ENCODE measurements at regions not wholly inside any gene's neighbourhood (a gene's known extent, or its start where the extent isn't known, plus 50 kb on each side); places are given as distances from the start of the nearest gene placed in this dataset.
A peak's percentile ranks its signal among the peaks of the same experiment; 100 is the strongest.

- DNase-seq, result no peak
Observed at GRCh38 chr18:40692871-40693270, 1262.2 kb upstream of the PIK3C3 start.

- no peak for DNase-seq
Observed at GRCh38 chr18:40690062-40690461, 1265.0 kb upstream of the PIK3C3 start.

- no peak for DNase-seq
Observed at GRCh38 chr18:40687399-40687798, 1267.6 kb upstream of the PIK3C3 start.

GRCh38 chr18:40686836-40687235 is 1268.2 kb upstream of the PIK3C3 start:
- no peak for DNase-seq

GRCh38 chr18:40685219-40685618 is 1269.8 kb upstream of the PIK3C3 start:
- peak; percentile 1 for DNase-seq

- DNase-seq, result no peak
Observed at GRCh38 chr18:40678318-40678717, 1276.7 kb upstream of the PIK3C3 start.

GRCh38 chr18:40676668-40677067 is 1278.4 kb upstream of the PIK3C3 start:
- no peak for DNase-seq

GRCh38 chr18:40673150-40673549 is 1281.9 kb upstream of the PIK3C3 start:
- DNase-seq, result no peak

- DNase-seq, result no peak
Observed at GRCh38 chr18:40672590-40672989, 1282.4 kb upstream of the PIK3C3 start.

- no peak for DNase-seq
Observed at GRCh38 chr18:40670668-40671375, 1284.2 kb upstream of the PIK3C3 start.

GRCh38 chr18:40662898-40663437 is 1292.1 kb upstream of the PIK3C3 start:
- DNase-seq, result no peak

- DNase-seq, result no peak
Observed at GRCh38 chr18:40653682-40654081, 1301.4 kb upstream of the PIK3C3 start.

GRCh38 chr18:40652321-40652720 is 1302.7 kb upstream of the PIK3C3 start:
- DNase-seq, result no peak

- no peak for DNase-seq
Observed at GRCh38 chr18:40651163-40651562, 1303.9 kb upstream of the PIK3C3 start.

GRCh38 chr18:40642692-40643229 is 1312.3 kb upstream of the PIK3C3 start:
- DNase-seq, result no peak

GRCh38 chr18:40631319-40631718 is 1323.7 kb upstream of the PIK3C3 start:
- no peak for DNase-seq

GRCh38 chr18:40630496-40630895 is 1324.5 kb upstream of the PIK3C3 start:
- no peak for DNase-seq

- DNase-seq, result no peak
Observed at GRCh38 chr18:40624959-40625358, 1330.1 kb upstream of the PIK3C3 start.

GRCh38 chr18:40613721-40614120 is 1341.3 kb upstream of the PIK3C3 start:
- DNase-seq, result no peak

- DNase-seq, result no peak
Observed at GRCh38 chr18:40612356-40612755, 1342.7 kb upstream of the PIK3C3 start.

- DNase-seq, result no peak
Observed at GRCh38 chr18:40608226-40608625, 1346.8 kb upstream of the PIK3C3 start.

GRCh38 chr18:40607542-40608148 is 1347.4 kb upstream of the PIK3C3 start:
- no peak for DNase-seq

GRCh38 chr18:40606996-40607395 is 1348.0 kb upstream of the PIK3C3 start:
- no peak for DNase-seq

GRCh38 chr18:40583671-40584070 is 1371.4 kb upstream of the PIK3C3 start:
- DNase-seq, result no peak
